Stimulated activated CD8-positive, alpha-beta memory T cell treated with anti-CD3 and anti-CD28 coated beads, Interleukin-4, amount 100 ng/mL, for 4 hours (primary cell): ENCODE measurements at regions not wholly inside any gene's neighbourhood (a gene's known extent, or its start where the extent isn't known, plus 50 kb on each side); places are given as distances from the start of the nearest gene placed in this dataset.

Source experiments
- DNase-seq, 2 donors: peaks; one replicate each; pipeline ENCODE4 v3.0.0-alpha.2; 2020; ENCODE audit warnings: low read depth in 2 of 2, low spot score in 1 of 2

DNA sequence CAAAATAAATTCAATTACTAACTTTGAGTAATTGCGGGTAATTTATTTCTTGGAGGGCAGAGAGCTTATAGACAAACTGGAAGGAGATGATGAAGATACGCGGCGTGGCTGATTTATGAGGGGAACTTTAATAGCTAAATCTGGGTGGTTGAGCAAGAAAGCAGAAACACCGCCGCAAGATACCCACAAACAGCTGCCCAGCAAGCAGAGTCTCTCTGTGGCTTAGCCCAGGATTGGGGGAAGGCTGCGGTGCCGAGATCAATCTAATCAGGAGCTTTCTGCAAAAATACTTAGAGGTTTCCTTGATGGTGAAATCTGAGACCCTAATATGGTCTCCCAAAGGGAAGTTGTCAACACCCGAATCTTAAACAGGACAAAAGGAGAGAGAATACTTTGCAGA is 94.9 kb upstream of the MGMT start:
- no peak for DNase-seq

DNA sequence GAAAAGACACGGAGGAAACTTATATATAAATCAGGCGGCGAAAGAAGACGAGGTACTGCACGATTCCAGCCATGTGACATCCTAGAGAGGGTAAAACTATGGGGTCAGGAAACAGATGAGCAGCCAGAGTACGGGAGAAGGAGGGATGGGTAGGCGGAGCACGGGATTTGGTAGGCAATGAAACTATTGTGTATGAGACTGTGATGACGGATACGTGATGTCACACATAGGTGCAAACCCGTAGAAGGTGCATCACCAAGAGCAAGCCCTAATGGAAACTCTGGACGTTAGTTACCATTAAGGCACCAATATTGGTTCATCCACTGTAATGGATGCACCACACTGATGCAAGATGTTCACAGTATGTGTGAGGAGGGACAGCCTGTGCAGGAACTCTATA is 93.8 kb upstream of the MGMT start:
- DNase-seq: no peak

DNA sequence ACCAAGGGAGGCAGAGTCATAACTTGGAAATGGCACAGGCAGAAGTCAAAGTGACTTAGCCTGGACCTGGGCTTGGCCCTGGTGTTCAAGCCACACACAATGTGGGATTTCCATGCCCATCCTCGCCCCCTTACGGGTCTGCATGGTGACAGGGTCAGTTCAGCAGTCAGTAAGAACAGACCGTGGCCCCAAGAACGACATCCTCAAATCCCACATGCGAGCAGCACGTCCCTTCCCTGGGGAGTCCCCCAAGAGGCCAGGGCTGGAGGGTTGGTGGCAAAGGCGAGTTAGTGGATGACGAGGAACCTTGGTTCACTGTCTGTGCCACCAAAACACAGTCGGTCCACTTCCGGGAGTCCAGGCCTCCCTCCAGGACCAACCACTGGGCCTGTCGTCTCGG is 93.3 kb upstream of the MGMT start:
- no peak for DNase-seq

GRCh38 chr10:129375171-129375570 is 91.9 kb upstream of the MGMT start:
- no peak for DNase-seq

- DNase-seq: no peak
Measured at GRCh38 chr10:129375912-129376311, 91.1 kb upstream of the MGMT start.

DNA sequence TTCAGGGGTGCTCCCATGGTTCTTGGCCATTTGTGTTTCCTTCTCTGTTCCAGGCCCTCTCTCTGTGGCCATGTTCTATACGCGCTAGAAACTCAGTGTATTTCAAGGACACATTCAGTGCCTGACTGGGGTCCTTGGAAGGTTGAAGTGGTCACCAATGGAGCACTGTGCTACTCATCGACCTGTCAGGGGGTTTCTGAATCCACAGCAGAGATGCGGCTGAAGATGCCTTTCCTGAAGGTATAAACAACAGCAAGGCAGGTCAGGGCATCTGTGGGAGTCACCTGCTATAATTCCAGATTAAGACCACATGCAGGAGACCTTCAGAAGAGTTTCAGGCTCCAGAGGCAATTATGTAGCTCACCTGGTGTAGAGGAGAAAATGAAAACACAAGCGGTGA is 86.8 kb upstream of the MGMT start:
- no peak for DNase-seq

GRCh38 chr10:129381741-129382140 is 85.3 kb upstream of the MGMT start:
- no peak for DNase-seq

DNA sequence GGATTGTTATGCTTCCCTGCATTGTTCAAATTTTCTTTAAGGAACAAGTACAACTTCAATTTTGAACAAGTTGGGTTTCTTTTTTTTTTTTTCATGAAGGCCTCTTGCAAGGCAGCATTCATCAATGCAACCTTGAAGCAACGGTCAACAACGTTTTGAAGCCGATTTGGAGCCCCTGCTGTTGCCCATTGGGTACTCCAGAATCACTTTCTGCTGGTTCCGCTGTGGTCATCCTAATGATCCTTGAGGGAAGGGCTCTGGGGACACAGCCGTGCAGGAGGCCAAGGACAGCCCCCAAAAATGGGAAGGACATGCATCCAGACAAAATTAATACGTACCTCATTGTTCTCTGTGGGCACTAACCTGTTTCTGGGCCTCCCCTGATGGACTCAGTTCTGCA is 84.6 kb upstream of the MGMT start:
- no peak for DNase-seq

DNA sequence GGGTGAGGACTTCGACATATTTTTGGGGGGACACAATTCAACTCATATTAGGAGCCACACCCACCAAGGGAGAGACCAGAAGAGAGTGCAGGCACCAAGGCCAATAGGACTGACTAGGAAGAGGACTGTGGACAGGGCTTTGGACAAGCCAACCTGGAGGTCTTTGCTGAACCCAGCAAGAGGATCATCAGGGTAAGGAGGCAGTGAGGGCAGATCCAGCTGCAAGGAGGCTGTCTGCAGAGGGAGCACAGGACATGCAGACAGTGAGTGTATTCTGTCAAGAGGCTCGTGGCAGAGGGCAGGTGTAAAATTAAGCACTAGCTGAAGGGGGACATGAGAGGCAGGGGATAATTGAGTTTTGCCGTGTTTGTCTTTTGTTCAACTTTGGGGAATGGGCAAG is 83.4 kb upstream of the MGMT start:
- DNase-seq: no peak

GRCh38 chr10:129385600-129385999 is 81.4 kb upstream of the MGMT start:
- no peak for DNase-seq

DNA sequence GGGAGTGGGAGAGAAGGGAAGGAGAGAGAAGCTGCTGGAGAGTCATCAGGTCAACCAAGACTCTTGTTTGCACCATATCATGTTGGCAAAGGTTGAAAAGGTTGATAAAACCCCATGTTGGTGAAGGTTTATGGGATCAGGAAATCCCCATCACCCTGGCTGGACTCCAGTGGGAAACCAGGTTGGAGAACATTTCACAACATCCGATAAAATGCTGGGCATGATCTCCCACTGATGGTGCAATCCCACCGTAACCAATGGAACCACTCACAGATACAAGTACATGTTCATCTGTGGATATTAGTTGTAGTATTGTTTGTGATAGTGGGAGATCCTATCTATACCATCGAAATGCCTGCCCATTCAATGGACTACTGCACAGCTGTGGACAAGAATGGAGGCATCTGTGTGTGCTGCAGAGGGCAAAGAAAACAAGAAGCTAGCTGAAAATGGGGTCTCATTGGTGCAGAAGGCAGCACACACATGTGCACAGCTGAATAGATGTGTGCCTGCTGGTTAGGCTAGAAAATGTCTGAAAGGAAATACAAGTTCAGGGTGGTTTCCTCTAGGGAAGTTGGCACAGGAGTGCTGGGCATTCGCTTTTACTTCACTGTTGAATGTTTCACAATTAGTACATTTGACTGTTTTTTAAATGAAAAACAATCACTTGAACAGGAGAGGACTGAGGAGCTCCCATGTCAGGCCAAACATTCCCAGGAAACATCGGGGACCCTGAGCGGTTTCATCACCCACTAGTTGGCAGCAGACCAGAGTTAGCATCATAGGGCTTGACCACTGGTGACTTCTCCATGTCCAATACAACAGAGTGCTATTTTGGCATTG is 80.4 kb upstream of the MGMT start:
- no peak for DNase-seq

- no peak for DNase-seq
Measured at GRCh38 chr10:129387258-129387525, 79.8 kb upstream of the MGMT start.

- DNase-seq: no peak
Measured at GRCh38 chr10:129388435-129388834, 78.6 kb upstream of the MGMT start.

DNA sequence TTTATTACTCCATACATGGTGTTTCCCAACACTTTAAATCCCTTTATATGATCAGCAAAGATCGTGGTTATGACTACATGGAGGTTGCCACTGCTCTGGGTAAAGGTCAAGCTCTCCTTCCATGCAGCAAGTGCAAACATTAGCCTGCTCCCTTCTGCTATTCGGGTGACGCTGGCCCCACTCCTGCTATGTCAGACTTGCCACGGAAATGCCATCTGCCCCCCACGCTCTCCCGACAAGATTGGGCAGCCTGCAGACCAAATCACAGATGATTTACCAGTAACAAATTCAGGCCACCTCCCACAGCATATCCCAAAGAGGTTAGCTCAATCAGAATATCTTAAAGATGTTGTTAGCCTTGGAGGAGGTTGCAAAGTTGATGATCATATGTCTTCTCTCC is 77.8 kb upstream of the MGMT start:
- DNase-seq: no peak

GRCh38 chr10:129390147-129390546 is 76.9 kb upstream of the MGMT start:
- DNase-seq: no peak

DNA sequence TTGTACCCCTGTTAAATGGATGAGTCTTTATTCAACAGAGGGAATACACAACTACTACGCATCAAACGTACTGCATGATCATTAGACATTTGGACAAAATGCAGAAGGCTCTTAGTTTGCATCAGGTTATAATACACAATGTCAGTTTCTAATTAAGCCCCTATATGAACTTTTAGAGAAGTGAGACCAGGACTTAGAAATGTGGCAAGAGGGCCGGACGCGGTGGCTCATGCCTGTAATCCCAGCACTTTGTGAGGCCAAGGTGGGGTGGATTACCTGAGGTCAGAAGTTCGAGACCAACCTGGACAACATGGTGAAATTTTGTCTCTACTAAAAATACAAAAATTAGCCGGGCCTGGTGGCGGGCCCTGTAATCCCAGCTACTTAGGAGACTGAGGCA is 76.3 kb upstream of the MGMT start:
- DNase-seq: no peak

DNA sequence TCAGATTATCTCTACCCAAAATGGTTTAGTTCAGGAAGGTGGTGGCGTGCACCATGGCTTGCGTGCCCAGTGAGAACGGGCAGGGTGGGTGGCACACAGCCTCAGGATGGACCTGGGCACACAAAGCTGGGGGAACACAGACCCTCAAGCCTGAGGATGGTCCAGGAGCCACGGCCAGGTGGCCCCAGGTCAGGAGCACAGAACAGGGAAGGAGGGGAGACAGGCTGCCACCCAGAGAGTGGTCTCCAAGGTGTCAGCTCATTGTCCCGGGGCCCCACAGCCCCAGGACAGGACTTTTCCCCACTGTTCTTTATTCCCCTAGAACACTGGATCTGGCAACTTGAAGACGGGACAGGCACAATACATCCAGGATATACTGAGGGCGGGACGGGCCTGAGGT is 75.6 kb upstream of the MGMT start:
- no peak for DNase-seq

GRCh38 chr10:129392855-129393254 is 74.2 kb upstream of the MGMT start:
- no peak for DNase-seq

DNA sequence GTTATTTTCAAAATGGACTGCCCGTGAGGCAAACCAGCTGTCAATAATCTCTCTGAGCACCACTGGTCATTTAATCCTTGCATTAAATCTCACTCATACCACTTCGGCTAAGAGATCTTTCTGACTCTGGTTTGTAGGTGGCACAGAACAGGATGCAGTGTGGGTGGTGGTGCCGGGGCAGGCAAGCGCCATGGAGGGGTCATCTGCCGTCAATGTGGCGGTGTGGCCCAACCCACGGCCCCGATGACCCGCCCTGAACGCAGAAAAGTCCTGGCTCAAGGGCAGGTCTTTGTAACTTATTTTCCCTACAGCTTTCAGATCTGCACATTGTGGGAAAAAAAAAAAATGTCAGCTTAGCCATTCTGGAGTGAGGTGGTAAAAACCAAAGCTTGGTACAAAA is 73.2 kb upstream of the MGMT start:
- DNase-seq: no peak

- DNase-seq: no peak
Measured at GRCh38 chr10:129394518-129395328, 72.3 kb upstream of the MGMT start.

- no peak for DNase-seq
Measured at GRCh38 chr10:129396021-129396722, 70.9 kb upstream of the MGMT start.
